SK-N-SH (cell line): ENCODE measurements at regions not wholly inside any gene's neighbourhood (a gene's known extent, or its start where the extent isn't known, plus 50 kb on each side); places are given as distances from the start of the nearest gene placed in this dataset.

ENCODE experiments used
- CTCF ChIA-PET: fragments of 300-600, 350-600 bp; formaldehyde crosslinking; extraction: SDS; loops from one replicate; lab custom pipeline; 2021; lab: Yijun Ruan, JAX
- POLR2A ChIA-PET: fragments of 350-600 bp; sonication (Branson Sonifier 250); formaldehyde crosslinking; extraction: SDS; loops from one replicate; lab custom pipeline; 2020; ENCODE audit warnings: antibody characterized with exemption, inconsistent platforms; lab: Yijun Ruan, JAX
- DNase-seq: peaks from one replicate; pipeline ENCODE4 v3.0.0; 2012
- H2AFZ ChIP-seq: fragments of 200-600 bp; sonication (generic); 2 replicates; pipeline ENCODE4 v1.8.1; 2016; ENCODE audit warnings: antibody characterized with exemption, mild to moderate bottlenecking, low read depth
- H3F3A ChIP-seq: fragments of 200-600 bp; sonication (generic); replicated peaks from 2 replicates; pipeline ENCODE3; 2016; ENCODE audit warnings: antibody characterized with exemption, mild to moderate bottlenecking; ENCODE audit not compliant: insufficient read depth
- H3K27ac ChIP-seq, 2 experiments: fragments of 200-500 bp in 1 of 2; fragments of 200-600 bp in 1 of 2; sonication (Bioruptor generic) in 1 of 2; sonication (generic), shearing (Covaris generic) in 1 of 2; 2 replicates each; pipeline versions ENCODE4 v1.5.1 to v1.6.1; 2014 to 2016; ENCODE audit warnings: low read depth in 2 of 2, inconsistent platforms in 1 of 2, low read length in 1 of 2, mild to moderate bottlenecking in 1 of 2, mixed read lengths in 1 of 2
- H3K27me3 ChIP-seq: fragments of 200-600 bp; sonication (generic), shearing (Covaris generic); 2 replicates; pipeline ENCODE4 v1.6.1; 2016; ENCODE audit warnings: mixed run types; ENCODE audit not compliant: insufficient read depth
- H3K36me3 ChIP-seq, 2 experiments: fragments of 200-500 bp in 1 of 2; fragments of 200-600 bp in 1 of 2; sonication (Bioruptor generic) in 1 of 2; sonication (generic) in 1 of 2; replicated peaks in 1 of 2; 2 replicates each; pipeline versions ENCODE3 to v1.5.1; 2014 to 2016; ENCODE audit warnings: low read length in 1 of 2, mild to moderate bottlenecking in 1 of 2; ENCODE audit not compliant: insufficient read depth in 2 of 2, control insufficient read depth in 1 of 2
- H3K4me1 ChIP-seq, 2 experiments: fragments of 200-500 bp in 1 of 2; fragments of 200-600 bp in 1 of 2; sonication (Bioruptor generic) in 1 of 2; sonication (generic), shearing (Covaris generic) in 1 of 2; 2 replicates each; pipeline versions ENCODE4 v1.5.1 to v1.6.1; 2014 to 2016; ENCODE audit warnings: low read depth in 1 of 2, low read length in 1 of 2, mixed run types in 1 of 2; ENCODE audit not compliant: insufficient read depth in 2 of 2, control insufficient read depth in 1 of 2
- H3K4me2 ChIP-seq: fragments of 200-600 bp; sonication (generic), shearing (Covaris generic); 2 replicates; pipeline ENCODE4 v1.6.1; 2017; ENCODE audit warnings: mixed run types
- H3K4me3 ChIP-seq, 2 experiments: fragments of 200-500 bp in 1 of 2; fragments of 200-600 bp in 1 of 2; sonication (Bioruptor generic) in 1 of 2; sonication (generic), shearing (Covaris generic) in 1 of 2; 2 replicates each; pipeline versions ENCODE4 v1.5.1 to v1.8.1; 2014 to 2016; ENCODE audit warnings: low read depth in 2 of 2, inconsistent platforms in 1 of 2, low read length in 1 of 2, mild to moderate bottlenecking in 1 of 2, mixed read lengths in 1 of 2, moderate library complexity in 1 of 2
- H3K79me2 ChIP-seq: fragments of 200-600 bp; sonication (generic); 2 replicates; pipeline ENCODE4 v1.8.1; 2017; ENCODE audit warnings: mild to moderate bottlenecking; ENCODE audit not compliant: insufficient read depth
- H3K9ac ChIP-seq: fragments of 200-600 bp; sonication (generic); 2 replicates; pipeline ENCODE4 v1.6.1; 2017; ENCODE audit warnings: mixed run types
- H3K9me2 ChIP-seq: fragments of 200-600 bp; sonication (generic); 2 replicates; pipeline ENCODE4 v1.6.1; 2017; ENCODE audit warnings: mixed run types
- H3K9me3 ChIP-seq: fragments of 200-600 bp; sonication (generic); 2 replicates; pipeline ENCODE4 v1.6.1; 2017; ENCODE audit warnings: mixed run types, mild to moderate bottlenecking, moderate library complexity
- H4K20me1 ChIP-seq: fragments of 200-600 bp; sonication (generic); 2 replicates; pipeline ENCODE4 v1.6.1; 2017; ENCODE audit warnings: mild to moderate bottlenecking, mixed run types; ENCODE audit not compliant: insufficient read depth
- CHD2 ChIP-seq: fragments of 150-350 bp; IDR thresholded peaks from 2 replicates; pipeline ENCODE4 v1.6.1; 2018; ENCODE audit warnings: low read length; ENCODE audit not compliant: partially characterized antibody
- CTCF ChIP-seq: fragments of 200-600 bp; sonication (generic); IDR thresholded peaks from 2 replicates; pipeline ENCODE4 v1.6.1; 2017; ENCODE audit warnings: antibody characterized with exemption, mild to moderate bottlenecking, moderate library complexity
- EP300 ChIP-seq, 2 experiments: IDR thresholded peaks; 2 replicates each; pipeline versions ENCODE4 v1.4.0 to v1.6.1; 2012; ENCODE audit warnings: borderline replicate concordance in 1 of 2, low read depth in 1 of 2, low read length in 1 of 2
- EZH2phosphoT487 ChIP-seq: fragments of 200-600 bp; sonication (generic); IDR thresholded peaks from 2 replicates; pipeline ENCODE4 v1.6.1; 2017; ENCODE audit warnings: low read depth, mixed run types, mild to moderate bottlenecking, antibody characterized with exemption, moderate library complexity, borderline replicate concordance
- FOSL2 ChIP-seq: IDR thresholded peaks from 2 replicates; pipeline ENCODE4 v1.4.0; 2012; ENCODE audit warnings: low read depth, mild to moderate bottlenecking, moderate library complexity, borderline replicate concordance
- FOXJ3 ChIP-seq: sonication (generic); formaldehyde crosslinking; IDR thresholded peaks from 2 replicates; pipeline ENCODE4 v1.5.1; 2020; ENCODE audit warnings: mild to moderate bottlenecking, missing genetic modification reagents
- FOXM1 ChIP-seq: IDR thresholded peaks from 2 replicates; pipeline ENCODE4 v1.4.0; 2012; ENCODE audit warnings: low read depth, mild to moderate bottlenecking
- GATA2 ChIP-seq: sonication (generic); formaldehyde crosslinking; IDR thresholded peaks from 2 replicates; pipeline ENCODE4 v1.5.0; 2020; ENCODE audit warnings: mild to moderate bottlenecking, missing genetic modification reagents
- MAX ChIP-seq: IDR thresholded peaks from 2 replicates; pipeline ENCODE4 v1.4.0; 2012; ENCODE audit warnings: low read depth
- MEF2A ChIP-seq: IDR thresholded peaks from 2 replicates; pipeline ENCODE4 v1.4.0; 2012; ENCODE audit warnings: low read depth, borderline replicate concordance
- NRF1 ChIP-seq: IDR thresholded peaks from 2 replicates; pipeline ENCODE4 v1.6.1; 2012; ENCODE audit warnings: low read depth, mild to moderate bottlenecking, low read length
- POLR2AphosphoS5 ChIP-seq: IDR thresholded peaks from 2 replicates; pipeline ENCODE4 v1.6.1; 2012; ENCODE audit warnings: low read depth, low read length
- RFX5 ChIP-seq: IDR thresholded peaks from 2 replicates; pipeline ENCODE4 v1.6.1; 2012; ENCODE audit warnings: mild to moderate bottlenecking, improper control_type of control experiment, low read length
- SIN3A ChIP-seq: IDR thresholded peaks from 2 replicates; pipeline ENCODE4 v1.6.1; 2012; ENCODE audit warnings: low read depth, mild to moderate bottlenecking, low read length, moderate library complexity, borderline replicate concordance
- SMC3 ChIP-seq: IDR thresholded peaks from 2 replicates; pipeline ENCODE4 v1.6.1; 2012; ENCODE audit warnings: low read depth, low read length, improper control_type of control experiment
- TAF1 ChIP-seq: IDR thresholded peaks from 2 replicates; pipeline ENCODE4 v1.6.1; 2012; ENCODE audit warnings: low read depth, mild to moderate bottlenecking, low read length, moderate library complexity, borderline replicate concordance
- TCF12 ChIP-seq: IDR thresholded peaks from 2 replicates; pipeline ENCODE4 v1.4.0; 2012
- WGBS: methylation state at CpG from one replicate; pipeline ENCODE4 v1.1.6; 2017; ENCODE audit warnings: low lambda C conversion rate; 5-methylcytosine and 5-hydroxymethylcytosine counted together
- TF ChIP-seq, protein P1 (sequence below): IDR thresholded peaks from 2 replicates; pipeline ENCODE4 v1.6.1; 2012; ENCODE audit warnings: mild to moderate bottlenecking, low read depth, low read length, moderate library complexity
- TF ChIP-seq, protein P2 (sequence below): IDR thresholded peaks from 2 replicates; pipeline ENCODE4 v1.4.0; 2012; ENCODE audit warnings: low read depth, borderline replicate concordance
- TF ChIP-seq, protein P3 (sequence below): fragments of 150-350 bp; IDR thresholded peaks from 2 replicates; pipeline ENCODE4 v1.6.1; 2017; ENCODE audit warnings: antibody characterized with exemption, low read length, low read depth, borderline replicate concordance

GRCh38 chr6:74115674-74116073, 419.7 kb downstream of the CD109 start (continued):
- no peak for TF ChIP-seq EP300 (IDR thresholded peaks at IDR 0.05; ENCODE audit: borderline replicate concordance in 1 of 2, low read depth in 1 of 2, low read length in 1 of 2)
- TF ChIP-seq POLR2AphosphoS5: no peak
- no peak for TF ChIP-seq FOXM1

GRCh38 chr6:74114428-74114827, 418.4 kb downstream of the CD109 start:
- H3K36me3 ChIP-seq: no peaks in the 10 kb centered on the region
- H3K9me2 ChIP-seq: no peaks in the 10 kb centered on the region
- H3K4me1 ChIP-seq: no peaks in the 10 kb centered on the region
- no peaks in the 10 kb centered on the region for H3K79me2 ChIP-seq
- DNase-seq: no peak
- H3K4me3 ChIP-seq: no peak overlapping the region
- H2AFZ ChIP-seq: no peak overlapping the region
- CTCF ChIA-PET: no interaction called here
- H3K4me2 ChIP-seq: no peak overlapping the region
- H3K27ac ChIP-seq: no peak overlapping the region
- no peak for TF ChIP-seq CTCF
- no peak for TF ChIP-seq SMC3
- no peak for TF ChIP-seq TCF12
- TF ChIP-seq GATA2 (CRISPR knock-in tag): no peak
- no peak for TF ChIP-seq FOSL2
- TF ChIP-seq CHD2: no peak
- TF ChIP-seq EZH2phosphoT487: no peak
- no peak for TF ChIP-seq SIN3A
- TF ChIP-seq MEF2A: no peak
- no peaks in the 10 kb centered on the region for H3F3A ChIP-seq
- POLR2A ChIA-PET: no interaction called here
- H3K9ac ChIP-seq: no peak overlapping the region
- H3K9me3 ChIP-seq: no peaks in the 10 kb centered on the region
- H3K27me3 ChIP-seq: peaks cover 7% of the 10 kb centered on the region
- no peaks in the 10 kb centered on the region for H4K20me1 ChIP-seq
- WGBS: 3% methylated on average over 2 of the region's 2 CpGs

DNA sequence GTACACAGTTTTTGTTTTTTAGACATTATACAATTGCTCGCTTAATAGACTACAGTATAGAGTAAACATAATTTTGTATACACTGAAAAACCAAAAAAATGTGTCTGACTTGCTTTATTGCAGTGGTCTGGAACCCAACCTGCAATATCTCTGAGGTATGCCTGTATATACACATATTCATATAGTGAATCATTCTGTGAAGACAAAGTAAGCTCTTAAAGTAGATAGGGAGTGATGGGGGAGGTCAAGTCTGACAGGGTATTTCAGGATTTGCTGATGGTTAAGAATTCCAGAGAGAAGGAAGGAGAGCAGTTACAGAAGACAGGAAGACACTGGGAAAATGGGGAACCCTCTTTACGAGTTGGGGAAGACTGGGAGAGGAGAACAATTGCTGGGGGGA, 417.9 kb downstream of the CD109 start:
- Histone ChIP-seq H3K4me2 (no peak overlapping the region), H3K27me3 (peaks cover 7% of the 10 kb centered on the region), H4K20me1 (no peaks in the 10 kb centered on the region), H3K79me2 (no peaks in the 10 kb centered on the region), H3K4me3 (no peak overlapping the region), H2AFZ (no peak overlapping the region), H3K4me1 (no peaks in the 10 kb centered on the region), H3K27ac (no peak overlapping the region), H3K36me3 (no peaks in the 10 kb centered on the region), H3K9me2 (no peaks in the 10 kb centered on the region), H3F3A (no peaks in the 10 kb centered on the region), H3K9ac (no peak overlapping the region), H3K9me3 (no peaks in the 10 kb centered on the region)
- 3% methylated on average over 2 of the region's 2 CpGs for WGBS
- ChIA-PET POLR2A (no interaction called here), CTCF (no interaction called here)
- DNase-seq: no peak
- TF ChIP-seq NRF1: no peak
- TF ChIP-seq, protein P1, sequence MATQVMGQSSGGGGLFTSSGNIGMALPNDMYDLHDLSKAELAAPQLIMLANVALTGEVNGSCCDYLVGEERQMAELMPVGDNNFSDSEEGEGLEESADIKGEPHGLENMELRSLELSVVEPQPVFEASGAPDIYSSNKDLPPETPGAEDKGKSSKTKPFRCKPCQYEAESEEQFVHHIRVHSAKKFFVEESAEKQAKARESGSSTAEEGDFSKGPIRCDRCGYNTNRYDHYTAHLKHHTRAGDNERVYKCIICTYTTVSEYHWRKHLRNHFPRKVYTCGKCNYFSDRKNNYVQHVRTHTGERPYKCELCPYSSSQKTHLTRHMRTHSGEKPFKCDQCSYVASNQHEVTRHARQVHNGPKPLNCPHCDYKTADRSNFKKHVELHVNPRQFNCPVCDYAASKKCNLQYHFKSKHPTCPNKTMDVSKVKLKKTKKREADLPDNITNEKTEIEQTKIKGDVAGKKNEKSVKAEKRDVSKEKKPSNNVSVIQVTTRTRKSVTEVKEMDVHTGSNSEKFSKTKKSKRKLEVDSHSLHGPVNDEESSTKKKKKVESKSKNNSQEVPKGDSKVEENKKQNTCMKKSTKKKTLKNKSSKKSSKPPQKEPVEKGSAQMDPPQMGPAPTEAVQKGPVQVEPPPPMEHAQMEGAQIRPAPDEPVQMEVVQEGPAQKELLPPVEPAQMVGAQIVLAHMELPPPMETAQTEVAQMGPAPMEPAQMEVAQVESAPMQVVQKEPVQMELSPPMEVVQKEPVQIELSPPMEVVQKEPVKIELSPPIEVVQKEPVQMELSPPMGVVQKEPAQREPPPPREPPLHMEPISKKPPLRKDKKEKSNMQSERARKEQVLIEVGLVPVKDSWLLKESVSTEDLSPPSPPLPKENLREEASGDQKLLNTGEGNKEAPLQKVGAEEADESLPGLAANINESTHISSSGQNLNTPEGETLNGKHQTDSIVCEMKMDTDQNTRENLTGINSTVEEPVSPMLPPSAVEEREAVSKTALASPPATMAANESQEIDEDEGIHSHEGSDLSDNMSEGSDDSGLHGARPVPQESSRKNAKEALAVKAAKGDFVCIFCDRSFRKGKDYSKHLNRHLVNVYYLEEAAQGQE: no peak
- TF ChIP-seq FOXJ3 (CRISPR knock-in tag): no peak
- TF ChIP-seq EZH2phosphoT487: no peak
- no peak for TF ChIP-seq TCF12
- no peak for TF ChIP-seq SMC3
- TF ChIP-seq, protein P2, sequence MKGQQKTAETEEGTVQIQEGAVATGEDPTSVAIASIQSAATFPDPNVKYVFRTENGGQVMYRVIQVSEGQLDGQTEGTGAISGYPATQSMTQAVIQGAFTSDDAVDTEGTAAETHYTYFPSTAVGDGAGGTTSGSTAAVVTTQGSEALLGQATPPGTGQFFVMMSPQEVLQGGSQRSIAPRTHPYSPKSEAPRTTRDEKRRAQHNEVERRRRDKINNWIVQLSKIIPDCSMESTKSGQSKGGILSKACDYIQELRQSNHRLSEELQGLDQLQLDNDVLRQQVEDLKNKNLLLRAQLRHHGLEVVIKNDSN: no peak
- TF ChIP-seq EP300 (IDR thresholded peaks at IDR 0.05; ENCODE audit: borderline replicate concordance in 1 of 2, low read depth in 1 of 2, low read length in 1 of 2): no peak
- TF ChIP-seq RFX5: no peak
- no peak for TF ChIP-seq MAX
- TF ChIP-seq TAF1: no peak
- TF ChIP-seq, protein P3, sequence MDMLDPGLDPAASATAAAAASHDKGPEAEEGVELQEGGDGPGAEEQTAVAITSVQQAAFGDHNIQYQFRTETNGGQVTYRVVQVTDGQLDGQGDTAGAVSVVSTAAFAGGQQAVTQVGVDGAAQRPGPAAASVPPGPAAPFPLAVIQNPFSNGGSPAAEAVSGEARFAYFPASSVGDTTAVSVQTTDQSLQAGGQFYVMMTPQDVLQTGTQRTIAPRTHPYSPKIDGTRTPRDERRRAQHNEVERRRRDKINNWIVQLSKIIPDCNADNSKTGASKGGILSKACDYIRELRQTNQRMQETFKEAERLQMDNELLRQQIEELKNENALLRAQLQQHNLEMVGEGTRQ: no peak
